ENCODE measurements at regions not wholly inside any gene's neighbourhood (a gene's known extent, or its start where the extent isn't known, plus 50 kb on each side); places are given as distances from the start of the nearest gene placed in this dataset.
"Not testable (repeated sequence)": the region's sequence is repeated elsewhere in the genome, so short reads cannot be mapped to it uniquely, and the experiment has no call there.

DNA sequence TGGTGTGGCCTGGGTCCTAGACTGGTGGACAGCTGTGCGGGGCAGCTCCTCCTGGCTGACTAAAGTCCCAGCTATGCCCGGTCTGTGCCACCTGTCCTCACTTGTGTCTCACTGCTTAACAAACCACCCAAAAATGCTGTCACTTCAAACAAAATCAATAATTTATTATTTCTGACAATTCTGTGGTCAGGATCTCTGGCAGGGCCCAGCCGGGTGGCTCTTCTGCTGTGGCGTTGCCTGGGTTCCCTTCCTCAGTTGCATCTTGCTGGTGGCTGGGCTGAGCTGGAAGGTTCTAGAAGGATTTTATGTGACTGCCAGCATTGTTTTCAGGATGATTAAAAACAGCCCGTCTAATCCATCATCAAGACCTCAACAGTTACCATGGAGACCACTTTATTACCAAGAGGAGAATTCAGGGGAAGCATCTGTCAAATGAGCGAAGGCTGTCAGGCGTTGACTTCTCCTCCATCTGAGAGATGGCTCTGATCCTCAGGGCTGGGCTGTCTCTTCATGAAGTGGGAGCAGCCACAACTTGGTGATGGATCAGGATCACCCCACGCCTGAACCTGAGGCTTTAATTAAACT, 280.6 kb upstream of the SFSWAP start:
- TF ChIP-seq, protein P1, sequence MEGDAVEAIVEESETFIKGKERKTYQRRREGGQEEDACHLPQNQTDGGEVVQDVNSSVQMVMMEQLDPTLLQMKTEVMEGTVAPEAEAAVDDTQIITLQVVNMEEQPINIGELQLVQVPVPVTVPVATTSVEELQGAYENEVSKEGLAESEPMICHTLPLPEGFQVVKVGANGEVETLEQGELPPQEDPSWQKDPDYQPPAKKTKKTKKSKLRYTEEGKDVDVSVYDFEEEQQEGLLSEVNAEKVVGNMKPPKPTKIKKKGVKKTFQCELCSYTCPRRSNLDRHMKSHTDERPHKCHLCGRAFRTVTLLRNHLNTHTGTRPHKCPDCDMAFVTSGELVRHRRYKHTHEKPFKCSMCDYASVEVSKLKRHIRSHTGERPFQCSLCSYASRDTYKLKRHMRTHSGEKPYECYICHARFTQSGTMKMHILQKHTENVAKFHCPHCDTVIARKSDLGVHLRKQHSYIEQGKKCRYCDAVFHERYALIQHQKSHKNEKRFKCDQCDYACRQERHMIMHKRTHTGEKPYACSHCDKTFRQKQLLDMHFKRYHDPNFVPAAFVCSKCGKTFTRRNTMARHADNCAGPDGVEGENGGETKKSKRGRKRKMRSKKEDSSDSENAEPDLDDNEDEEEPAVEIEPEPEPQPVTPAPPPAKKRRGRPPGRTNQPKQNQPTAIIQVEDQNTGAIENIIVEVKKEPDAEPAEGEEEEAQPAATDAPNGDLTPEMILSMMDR (IDR thresholded peaks at IDR 0.05; ENCODE audit: unreplicated experiment), result no peak
- peaks cover 37% of the 10 kb centered on the region for H3K27me3 Mint-ChIP-seq
- H3K4me3 Mint-ChIP-seq (ENCODE audit: low read depth), result no peak overlapping the region
- H3K36me3 Mint-ChIP-seq (ENCODE audit: insufficient read depth), result no peaks in the 10 kb centered on the region
- peaks cover 5% of the 10 kb centered on the region for H3K4me1 Mint-ChIP-seq (ENCODE audit: low read depth)
- H3K27ac Mint-ChIP-seq, result no peak overlapping the region
- H3K9me3 Mint-ChIP-seq (ENCODE audit: low read depth), result peaks cover 3% of the 10 kb centered on the region
- no peak for DNase-seq (ENCODE audit: low spot score, unreplicated experiment)

DNA sequence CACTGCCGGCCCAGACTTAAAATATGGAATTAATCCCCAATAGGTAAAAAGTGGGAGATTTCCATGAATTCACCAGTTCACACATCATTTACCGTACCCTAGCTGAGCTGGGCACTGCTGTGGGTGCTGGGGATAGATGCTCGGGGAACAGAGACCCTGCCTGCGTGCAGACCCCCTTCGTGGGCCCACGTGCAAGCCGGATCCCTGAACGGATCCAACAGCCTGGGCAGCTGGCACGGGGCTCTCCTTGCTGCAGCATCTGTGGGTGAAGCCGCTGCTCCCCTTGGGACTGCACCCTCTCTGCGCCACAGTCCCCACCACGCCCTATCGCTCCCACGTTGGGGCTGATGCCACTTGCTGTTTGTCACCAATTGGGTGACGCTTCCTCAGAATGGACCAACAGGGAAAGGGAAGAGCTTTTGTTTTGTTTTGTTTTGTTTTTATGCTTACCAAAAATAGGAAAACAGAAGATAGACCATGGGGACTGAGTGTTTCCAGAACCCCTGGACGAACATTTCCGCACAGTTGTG, 279.7 kb upstream of the SFSWAP start:
- peaks cover 37% of the 10 kb centered on the region for H3K27me3 Mint-ChIP-seq
- not testable (repeated sequence) for H3K9me3 Mint-ChIP-seq (ENCODE audit: low read depth); DNase-seq (ENCODE audit: low spot score, unreplicated experiment); H3K4me1 Mint-ChIP-seq (ENCODE audit: low read depth); H3K4me3 Mint-ChIP-seq (ENCODE audit: low read depth); H3K27ac Mint-ChIP-seq; H3K36me3 Mint-ChIP-seq (ENCODE audit: insufficient read depth)

DNA sequence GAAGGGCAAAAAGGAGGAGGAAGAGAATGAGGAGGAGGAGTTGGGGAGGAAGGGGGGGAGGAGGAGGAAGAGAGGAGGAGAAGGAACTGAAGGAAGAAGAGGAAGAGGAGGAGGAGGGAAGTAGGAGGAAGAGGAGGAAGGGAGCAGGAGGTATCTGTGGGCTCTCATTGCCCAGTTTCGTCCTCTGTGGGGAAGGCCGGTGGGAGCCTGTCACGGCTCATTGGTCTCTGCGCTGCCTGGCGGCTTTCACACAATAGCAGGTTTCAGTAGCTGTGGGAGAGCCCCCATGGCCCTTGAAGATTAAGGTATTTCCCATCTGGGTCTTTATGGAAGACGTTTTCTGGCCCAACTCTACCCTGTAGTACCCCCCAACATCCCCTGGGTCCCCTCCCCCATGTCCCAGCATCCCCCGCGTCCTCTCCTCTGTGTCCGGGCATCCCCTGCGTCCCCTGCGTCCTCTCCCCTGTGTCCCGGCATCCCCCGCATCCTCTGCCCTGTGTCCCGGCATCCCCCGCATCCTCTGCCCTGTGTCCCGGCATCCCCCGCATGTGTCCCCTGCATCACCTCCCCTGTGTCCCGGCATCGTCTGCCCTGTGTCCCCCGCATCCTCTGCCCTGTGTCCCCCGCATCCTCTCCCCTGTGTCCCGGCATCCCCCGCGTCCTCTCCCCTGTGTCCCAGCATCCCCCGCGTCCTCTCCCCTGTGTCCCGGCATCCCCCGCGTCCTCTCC, 278.2 kb upstream of the SFSWAP start:
- H3K4me1 Mint-ChIP-seq (ENCODE audit: low read depth), result peaks cover 5% of the 10 kb centered on the region
- TF ChIP-seq, protein P1 (IDR thresholded peaks at IDR 0.05; ENCODE audit: unreplicated experiment), result no peak
- H3K27me3 Mint-ChIP-seq, result peaks cover 32% of the 10 kb centered on the region
- H3K27ac Mint-ChIP-seq, result no peak overlapping the region
- DNase-seq (ENCODE audit: low spot score, unreplicated experiment), result no peak
- no peak overlapping the region for H3K4me3 Mint-ChIP-seq (ENCODE audit: low read depth)
- H3K36me3 Mint-ChIP-seq (ENCODE audit: insufficient read depth), result no peaks in the 10 kb centered on the region
- no peaks in the 10 kb centered on the region for H3K9me3 Mint-ChIP-seq (ENCODE audit: low read depth)

- Mint-ChIP-seq H3K27me3 (peaks cover 32% of the 10 kb centered on the region), H3K36me3 (ENCODE audit: insufficient read depth) (no peaks in the 10 kb centered on the region), H3K4me1 (ENCODE audit: low read depth) (peaks cover 3% of the 10 kb centered on the region), H3K4me3 (ENCODE audit: low read depth) (no peak overlapping the region), H3K27ac (no peak overlapping the region), H3K9me3 (ENCODE audit: low read depth) (no peaks in the 10 kb centered on the region)
- TF ChIP-seq, protein P1 (IDR thresholded peaks at IDR 0.05; ENCODE audit: unreplicated experiment), result no peak
- no peak for DNase-seq (ENCODE audit: low spot score, unreplicated experiment)
Observed at GRCh38 chr12:131434208-131435125, 276.4 kb upstream of the SFSWAP start.

GRCh38 chr12:131436922-131437705, 273.8 kb upstream of the SFSWAP start:
- DNase-seq (ENCODE audit: low spot score, unreplicated experiment), result no peak
- Mint-ChIP-seq H3K4me1 (ENCODE audit: low read depth) (peaks cover 5% of the 10 kb centered on the region), H3K4me3 (ENCODE audit: low read depth) (no peak overlapping the region), H3K27ac (no peak overlapping the region), H3K36me3 (ENCODE audit: insufficient read depth) (no peaks in the 10 kb centered on the region), H3K27me3 (peaks cover 26% of the 10 kb centered on the region), H3K9me3 (ENCODE audit: low read depth) (no peaks in the 10 kb centered on the region)
- TF ChIP-seq, protein P1 (IDR thresholded peaks at IDR 0.05; ENCODE audit: unreplicated experiment), result no peak
